Lower leg skin (tissue), 3 donors: ENCODE measurements at regions not wholly inside any gene's neighbourhood (a gene's known extent, or its start where the extent isn't known, plus 50 kb on each side); places are given as distances from the start of the nearest gene placed in this dataset.
"Not testable (repeated sequence)": the region's sequence is repeated elsewhere in the genome, so short reads cannot be mapped to it uniquely, and the experiment has no call there.

Experiments
- POLR2A ChIP-seq, 2 donors: fragments of 450-650 bp; IDR thresholded peaks; one replicate each; pipeline ENCODE4 v1.6.1; 2016 to 2017; ENCODE audit warnings: antibody characterized with exemption in 2 of 2, mild to moderate bottlenecking in 1 of 2, moderate library complexity in 1 of 2
- TF ChIP-seq, protein P1 (sequence below), 3 donors: fragments of 450-650 bp; IDR thresholded peaks; one replicate each; pipeline ENCODE4 v1.5.1; 2016; ENCODE audit warnings: antibody characterized with exemption in 3 of 3, mild to moderate bottlenecking in 3 of 3, moderate library complexity in 2 of 3

GRCh38 chr15:84154787-84155186 lies 80.8 kb upstream of the GOLGA6L4 start:
- TF ChIP-seq POLR2A (IDR thresholded peaks at IDR 0.05) = not testable (repeated sequence)
- TF ChIP-seq, protein P1, sequence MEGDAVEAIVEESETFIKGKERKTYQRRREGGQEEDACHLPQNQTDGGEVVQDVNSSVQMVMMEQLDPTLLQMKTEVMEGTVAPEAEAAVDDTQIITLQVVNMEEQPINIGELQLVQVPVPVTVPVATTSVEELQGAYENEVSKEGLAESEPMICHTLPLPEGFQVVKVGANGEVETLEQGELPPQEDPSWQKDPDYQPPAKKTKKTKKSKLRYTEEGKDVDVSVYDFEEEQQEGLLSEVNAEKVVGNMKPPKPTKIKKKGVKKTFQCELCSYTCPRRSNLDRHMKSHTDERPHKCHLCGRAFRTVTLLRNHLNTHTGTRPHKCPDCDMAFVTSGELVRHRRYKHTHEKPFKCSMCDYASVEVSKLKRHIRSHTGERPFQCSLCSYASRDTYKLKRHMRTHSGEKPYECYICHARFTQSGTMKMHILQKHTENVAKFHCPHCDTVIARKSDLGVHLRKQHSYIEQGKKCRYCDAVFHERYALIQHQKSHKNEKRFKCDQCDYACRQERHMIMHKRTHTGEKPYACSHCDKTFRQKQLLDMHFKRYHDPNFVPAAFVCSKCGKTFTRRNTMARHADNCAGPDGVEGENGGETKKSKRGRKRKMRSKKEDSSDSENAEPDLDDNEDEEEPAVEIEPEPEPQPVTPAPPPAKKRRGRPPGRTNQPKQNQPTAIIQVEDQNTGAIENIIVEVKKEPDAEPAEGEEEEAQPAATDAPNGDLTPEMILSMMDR (IDR thresholded peaks at IDR 0.05) = not testable (repeated sequence)
